Prostate gland (tissue), 2 donors: ENCODE measurements at regions not wholly inside any gene's neighbourhood (a gene's known extent, or its start where the extent isn't known, plus 50 kb on each side); places are given as distances from the start of the nearest gene placed in this dataset.

Experiments used
- DNase-seq: peaks from one replicate; pipeline ENCODE4 v3.0.0-alpha.2; 2019; ENCODE audit warnings: low spot score
- H3K27ac ChIP-seq, 2 donors: fragments of 200-600 bp; sonication (generic); 2 replicates each; pipeline ENCODE4 v1.5.1; 2017 to 2019
- H3K27me3 ChIP-seq: fragments of 200-600 bp; sonication (generic); replicated peaks from 2 replicates; pipeline ENCODE4 v1.5.1; 2019; ENCODE audit not compliant: insufficient read depth
- H3K36me3 ChIP-seq, 2 donors: fragments of 200-600 bp; sonication (generic); 1 replicate in 1 of 2; 2 replicates in 1 of 2; pipeline versions ENCODE4 v1.5.1 to v1.8.1; 2017 to 2019
- H3K4me1 ChIP-seq: fragments of 200-600 bp; sonication (generic); replicated peaks from 2 replicates; pipeline ENCODE4 v1.5.1; 2019
- H3K4me3 ChIP-seq, 2 donors: fragments of 200-600 bp; sonication (generic); 2 replicates each; pipeline ENCODE4 v1.5.1; 2017 to 2019
- H3K9me3 ChIP-seq: fragments of 200-600 bp; sonication (generic); 2 replicates; pipeline ENCODE4 v1.5.1; 2017
- CTCF ChIP-seq, 4 experiments: fragments of 200-600 bp in 2 of 4; fragments of 450-650 bp in 2 of 4; sonication (generic) in 2 of 4; IDR thresholded peaks; 1 replicate in 3 of 4; 2 replicates in 1 of 4; pipeline ENCODE4 v1.5.1; 2016 to 2019; ENCODE audit warnings: antibody characterized with exemption in 4 of 4, mild to moderate bottlenecking in 2 of 4, moderate library complexity in 2 of 4
- POLR2A ChIP-seq: fragments of 450-650 bp; IDR thresholded peaks from one replicate; pipeline ENCODE4 v1.6.1; 2016; ENCODE audit warnings: antibody characterized with exemption, mild to moderate bottlenecking
- POLR2AphosphoS5 ChIP-seq: sonication (generic); formaldehyde crosslinking; IDR thresholded peaks from one replicate; pipeline ENCODE4 v1.6.1; 2017; ENCODE audit warnings: antibody characterized with exemption
- WGBS: methylation state at CpG from one replicate; pipeline ENCODE4 v1.1.5; 2018; 5-methylcytosine and 5-hydroxymethylcytosine counted together
- intact Hi-C: fragments of 100-400 bp; cut with DNase I; formaldehyde crosslinking; loops from one replicate; pipeline ENCODE4 v1.14.2; 2022

GRCh38 chr20:22320245-22320915, 264.0 kb downstream of the FOXA2 start:
- no peak for DNase-seq

DNA sequence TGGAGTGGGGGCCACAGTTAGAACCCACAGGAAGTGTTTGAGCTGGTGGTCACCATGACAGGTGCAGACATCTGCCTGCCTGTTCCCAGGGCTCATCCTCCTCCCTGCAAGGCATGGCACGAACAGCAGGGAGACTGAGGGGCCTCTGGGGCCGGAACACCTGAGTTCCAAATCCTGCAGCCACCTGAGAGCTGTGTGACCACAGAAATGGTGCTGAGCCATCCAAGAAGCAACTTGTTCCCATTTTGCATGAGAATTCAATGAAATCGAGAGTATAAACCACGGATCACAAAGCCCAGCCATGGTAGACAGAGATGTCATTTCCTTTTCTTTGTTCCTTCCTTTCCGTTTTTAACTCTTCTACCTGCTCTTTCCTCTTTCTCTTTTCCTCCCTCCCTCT, 268.6 kb downstream of the FOXA2 start:
- no peak overlapping the region for H3K4me3 ChIP-seq
- H3K27ac ChIP-seq: no peak overlapping the region
- H3K36me3 ChIP-seq: no peaks in the 10 kb centered on the region
- intact Hi-C loops: no loop called here
- no peak for TF ChIP-seq CTCF (IDR thresholded peaks at IDR 0.05)
- H3K4me1 ChIP-seq: no peaks in the 10 kb centered on the region
- no peaks in the 10 kb centered on the region for H3K9me3 ChIP-seq
- WGBS: 83% methylated on average over 5 of the region's 5 CpGs
- DNase-seq: no peak
- H3K27me3 ChIP-seq: no peaks in the 10 kb centered on the region

More at GRCh38 chr20:22320245-22320915, 264.0 kb downstream of the FOXA2 start:
- H3K36me3 ChIP-seq: no peaks in the 10 kb centered on the region
- H3K27ac ChIP-seq: no peak overlapping the region
- no peak for TF ChIP-seq POLR2AphosphoS5
- H3K4me1 ChIP-seq: no peaks in the 10 kb centered on the region
- 95% methylated on average over 3 of the region's 3 CpGs for WGBS
- H3K9me3 ChIP-seq: no peaks in the 10 kb centered on the region
- H3K4me3 ChIP-seq: no peak overlapping the region
- intact Hi-C loops: no loop called here
- no peaks in the 10 kb centered on the region for H3K27me3 ChIP-seq

- intact Hi-C loops: no loop called here
- WGBS: 69% methylated on average over 2 of the region's 2 CpGs
Observed at GRCh38 chr20:22315073-22315472, 269.3 kb downstream of the FOXA2 start.

DNA sequence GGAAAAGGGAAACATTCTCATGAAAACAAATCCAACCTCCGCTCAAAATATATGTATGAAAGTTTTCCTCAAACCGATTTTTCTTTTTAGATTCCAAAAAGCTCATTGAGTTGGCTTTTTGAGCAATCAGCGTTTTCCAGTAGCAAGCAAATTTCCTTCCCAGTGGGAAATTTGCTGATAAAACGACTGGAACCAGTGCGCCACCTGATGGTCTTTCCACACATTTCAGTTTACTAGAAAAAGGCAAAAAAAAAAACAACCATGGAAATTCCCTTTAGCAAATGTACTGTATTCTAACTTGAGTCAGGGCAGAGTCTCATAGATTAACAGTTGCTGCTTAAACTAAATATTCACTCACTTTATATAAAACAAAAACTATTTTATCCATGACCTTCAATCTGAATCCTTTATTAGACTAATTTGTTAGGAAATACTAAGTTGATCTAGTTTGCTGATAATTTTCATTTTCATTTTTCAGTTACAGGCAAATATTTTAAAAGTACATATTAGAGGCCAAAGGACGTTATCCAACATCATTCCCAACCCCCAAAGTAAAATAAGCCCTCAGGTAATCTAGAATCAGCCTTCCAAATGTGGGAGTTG, 271.5 kb downstream of the FOXA2 start:
- WGBS: 3% methylated on average over 6 of the region's 6 CpGs
- DNase-seq: peak; percentile 11

More at GRCh38 chr20:22315073-22315472, 269.3 kb downstream of the FOXA2 start:
- H3K27me3 ChIP-seq: peaks cover 3% of the 10 kb centered on the region
- DNase-seq: no peak
- no peaks in the 10 kb centered on the region for H3K36me3 ChIP-seq
- no peaks in the 10 kb centered on the region for H3K4me1 ChIP-seq
- no peak for TF ChIP-seq POLR2A
- no peak overlapping the region for H3K4me3 ChIP-seq
- no peak overlapping the region for H3K27ac ChIP-seq
- no peaks in the 10 kb centered on the region for H3K9me3 ChIP-seq

GRCh38 chr20:22308934-22309333, 275.4 kb downstream of the FOXA2 start:
- WGBS: 81% methylated on average over 1 of the region's 1 CpG
- Histone ChIP-seq H3K4me3 (no peak overlapping the region), H3K27ac (no peak overlapping the region), H3K27me3 (peaks cover 3% of the 10 kb centered on the region), H3K4me1 (no peaks in the 10 kb centered on the region), H3K36me3 (no peaks in the 10 kb centered on the region), H3K9me3 (no peaks in the 10 kb centered on the region)
- DNase-seq: no peak
- TF ChIP-seq POLR2A (no peak), CTCF (IDR thresholded peaks at IDR 0.05) (no peak), POLR2AphosphoS5 (no peak)
- intact Hi-C loops: no loop called here

More for the DNA sequence above, 271.5 kb downstream of the FOXA2 start:
- no peak overlapping the region for H3K4me3 ChIP-seq
- H3K36me3 ChIP-seq: no peaks in the 10 kb centered on the region
- no peaks in the 10 kb centered on the region for H3K4me1 ChIP-seq
- no peak overlapping the region for H3K27ac ChIP-seq
- intact Hi-C loops: loop anchor here (5.0 kb wide), 1 partner anchor 601 kb away; no protein-coding TSS in a partner anchor
- TF ChIP-seq POLR2AphosphoS5: no peak
- TF ChIP-seq CTCF (IDR thresholded peaks at IDR 0.05): peak; percentile 15 to 47 (median 32)
- peaks cover 3% of the 10 kb centered on the region for H3K27me3 ChIP-seq
- H3K9me3 ChIP-seq: no peaks in the 10 kb centered on the region

- Histone ChIP-seq H3K9me3 (no peaks in the 10 kb centered on the region), H3K27me3 (peaks cover 3% of the 10 kb centered on the region), H3K27ac (no peak overlapping the region), H3K4me3 (no peak overlapping the region), H3K36me3 (no peaks in the 10 kb centered on the region), H3K4me1 (no peaks in the 10 kb centered on the region)
- WGBS: 19% methylated on average over 1 of the region's 1 CpG
- TF ChIP-seq POLR2AphosphoS5: no peak
- DNase-seq: no peak
- intact Hi-C loops: no loop called here
Observed at GRCh38 chr20:22307409-22307808, 277.0 kb downstream of the FOXA2 start.
